ENCODE measurements at regions not wholly inside any gene's neighbourhood (a gene's known extent, or its start where the extent isn't known, plus 50 kb on each side); places are given as distances from the start of the nearest gene placed in this dataset.

- TF ChIP-seq EP300 (IDR thresholded peaks at IDR 0.05) (no peak), CTCF (IDR thresholded peaks at IDR 0.05) (no peak)
Measured at GRCh38 chr21:35948982-35949381, 111.3 kb downstream of the SETD4 start.

Measured in upper lobe of left lung (tissue), 4 donors.